Natural killer cell (primary cell): ENCODE measurements at regions not wholly inside any gene's neighbourhood (a gene's known extent, or its start where the extent isn't known, plus 50 kb on each side); places are given as distances from the start of the nearest gene placed in this dataset.

Experiments used
- ATAC-seq, 3 donors: fragments of 150-1000 bp in 2 of 3; fragments of 200-7000 bp in 1 of 3; cut with Tn5 transposase; 1 replicate in 1 of 3; 2 replicates in 2 of 3; pipeline ENCODE4 v1.10.0; 2021; ENCODE audit warnings: mild to moderate bottlenecking in 2 of 3, moderate library complexity in 2 of 3
- DNase-seq, 2 donors: peaks; one replicate each; pipeline versions ENCODE4 v3.0.0 to v3.0.0-alpha.2; 2013 to 2021; ENCODE audit warnings: mixed read lengths in 1 of 2
- H3K27ac ChIP-seq: one replicate; pipeline ENCODE4 v1.5.1; 2013; ENCODE audit warnings: mild to moderate bottlenecking, low read length
- H3K27me3 ChIP-seq: one replicate; pipeline ENCODE4 v1.6.1; 2013; ENCODE audit warnings: low read length; ENCODE audit not compliant: control insufficient read depth, insufficient read depth
- H3K36me3 ChIP-seq: one replicate; pipeline ENCODE4 v1.6.1; 2013; ENCODE audit warnings: low read length; ENCODE audit not compliant: control insufficient read depth, insufficient read depth
- H3K4me1 ChIP-seq: one replicate; pipeline ENCODE4 v1.6.1; 2013; ENCODE audit warnings: low read length; ENCODE audit not compliant: control insufficient read depth, insufficient read depth
- H3K4me3 ChIP-seq: one replicate; pipeline ENCODE4 v1.5.1; 2013; ENCODE audit warnings: low read length
- H3K9me3 ChIP-seq: one replicate; pipeline ENCODE4 v1.6.1; 2013; ENCODE audit warnings: low read length; ENCODE audit not compliant: control insufficient read depth, insufficient read depth
- H3K27ac Mint-ChIP-seq, 2 donors: one replicate each; pipeline ENCODE4 v1.8.0; 2022; ENCODE audit warnings: mild to moderate bottlenecking in 2 of 2, mixed read lengths in 2 of 2, moderate library complexity in 1 of 2
- H3K27me3 Mint-ChIP-seq, 2 donors: one replicate each; pipeline ENCODE4 v1.8.0; 2022; ENCODE audit warnings: low read depth in 2 of 2, mixed read lengths in 2 of 2
- H3K36me3 Mint-ChIP-seq: one replicate; pipeline ENCODE4 v1.8.0; 2022; ENCODE audit warnings: mixed read lengths
- H3K4me1 Mint-ChIP-seq, 2 donors: one replicate each; pipeline ENCODE4 v1.8.0; 2022; ENCODE audit warnings: mixed read lengths in 2 of 2
- H3K4me3 Mint-ChIP-seq: one replicate; pipeline ENCODE4 v1.8.0; 2022; ENCODE audit warnings: mild to moderate bottlenecking, moderate library complexity, mixed read lengths
- H3K9me3 Mint-ChIP-seq, 2 donors: one replicate each; pipeline ENCODE4 v1.8.0; 2022; ENCODE audit warnings: mixed read lengths in 2 of 2
- WGBS: methylation state at CpG from one replicate; pipeline ENCODE4 v1.1.7; 2013; ENCODE audit warnings: missing lambda C conversion rate; ENCODE audit not compliant: insufficient coverage; 5-methylcytosine and 5-hydroxymethylcytosine counted together
- intact Hi-C: fragments of 100-400 bp; cut with micrococcal nuclease; formaldehyde crosslinking; loops from one replicate; pipeline ENCODE4 v1.14.2; 2022
- TF ChIP-seq, protein P1 (sequence below): fragments of 200-600 bp; IDR thresholded peaks from one replicate; pipeline ENCODE4 v1.8.0; 2022; ENCODE audit warnings: antibody characterized with exemption

DNA sequence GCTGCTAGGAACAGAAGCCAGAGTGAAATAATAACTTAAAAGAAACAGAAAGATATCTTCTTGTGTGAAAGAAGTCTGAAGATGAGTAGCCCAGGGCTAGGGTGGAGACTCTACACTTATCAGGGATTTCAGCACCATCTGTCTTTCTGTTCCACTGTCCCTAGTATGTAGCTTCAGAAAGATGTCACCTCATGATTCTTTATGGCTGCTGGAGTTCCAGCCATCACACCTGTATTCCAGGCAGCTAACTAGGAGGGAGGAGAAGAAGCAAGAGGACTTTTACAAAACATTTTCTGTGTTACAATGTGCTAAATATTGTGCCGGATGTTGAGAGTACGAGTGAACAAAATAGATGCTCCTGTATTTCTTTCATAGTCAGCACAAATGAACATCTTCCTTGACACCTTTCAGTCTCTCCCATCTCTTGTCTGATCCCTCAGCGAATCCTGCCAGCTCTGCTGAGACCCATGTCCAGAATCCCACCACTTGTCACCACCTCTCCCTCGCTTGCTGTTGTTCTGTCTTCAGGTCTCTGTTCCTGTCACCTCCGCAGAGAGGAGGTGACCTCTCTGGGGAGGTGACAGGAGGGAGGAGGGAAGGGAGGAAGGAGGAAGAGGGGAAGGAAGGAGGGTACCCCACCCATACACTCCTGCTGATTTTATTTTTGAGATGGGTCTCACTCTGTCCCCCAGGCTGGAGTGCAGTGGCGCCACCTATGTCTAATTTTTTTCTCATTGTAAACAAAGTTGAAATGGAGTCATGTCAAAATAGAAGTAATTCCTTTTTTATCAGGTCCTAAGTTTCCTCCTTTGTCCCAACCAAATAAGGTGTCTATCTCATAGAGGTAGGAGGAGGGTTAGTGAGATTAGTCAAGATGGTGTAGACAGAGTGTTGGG lies 188.9 kb downstream of the TFAP2C start:
- intact Hi-C loops = no loop called here

DNA sequence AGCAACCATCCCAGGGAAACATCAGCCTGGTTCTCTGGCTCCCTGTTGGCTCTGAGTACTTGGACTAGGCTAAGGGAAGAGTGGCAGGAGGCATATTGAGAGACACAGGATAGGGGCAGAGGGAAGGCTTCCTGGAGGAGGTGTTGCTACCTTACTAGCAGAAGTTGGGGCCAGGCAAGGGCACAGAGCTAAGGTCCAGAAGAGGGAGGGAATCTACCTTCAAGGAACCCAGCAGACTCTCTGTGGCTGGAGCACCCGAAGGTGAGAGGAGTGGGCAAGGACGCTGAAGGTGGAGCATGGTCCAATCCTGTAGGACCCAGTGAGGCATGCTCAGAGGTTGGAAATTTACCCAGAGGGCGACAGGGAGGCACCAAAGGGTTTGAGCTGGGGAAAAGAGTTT lies 191.9 kb downstream of the TFAP2C start:
- WGBS = 76% methylated on average over 3 of the region's 3 CpGs

More for the DNA sequence above, 188.9 kb downstream of the TFAP2C start:
- no peaks in the 10 kb centered on the region for H3K4me1 ChIP-seq
- no peak overlapping the region for H3K27ac ChIP-seq
- peaks cover 0 to 14% of the 10 kb centered on the region in 2 donors for H3K27me3 Mint-ChIP-seq
- H3K4me3 ChIP-seq = no peak overlapping the region
- no peak overlapping the region for H3K4me3 Mint-ChIP-seq
- no peak for ATAC-seq
- H3K27me3 ChIP-seq = no peaks in the 10 kb centered on the region
- TF ChIP-seq, protein P1, sequence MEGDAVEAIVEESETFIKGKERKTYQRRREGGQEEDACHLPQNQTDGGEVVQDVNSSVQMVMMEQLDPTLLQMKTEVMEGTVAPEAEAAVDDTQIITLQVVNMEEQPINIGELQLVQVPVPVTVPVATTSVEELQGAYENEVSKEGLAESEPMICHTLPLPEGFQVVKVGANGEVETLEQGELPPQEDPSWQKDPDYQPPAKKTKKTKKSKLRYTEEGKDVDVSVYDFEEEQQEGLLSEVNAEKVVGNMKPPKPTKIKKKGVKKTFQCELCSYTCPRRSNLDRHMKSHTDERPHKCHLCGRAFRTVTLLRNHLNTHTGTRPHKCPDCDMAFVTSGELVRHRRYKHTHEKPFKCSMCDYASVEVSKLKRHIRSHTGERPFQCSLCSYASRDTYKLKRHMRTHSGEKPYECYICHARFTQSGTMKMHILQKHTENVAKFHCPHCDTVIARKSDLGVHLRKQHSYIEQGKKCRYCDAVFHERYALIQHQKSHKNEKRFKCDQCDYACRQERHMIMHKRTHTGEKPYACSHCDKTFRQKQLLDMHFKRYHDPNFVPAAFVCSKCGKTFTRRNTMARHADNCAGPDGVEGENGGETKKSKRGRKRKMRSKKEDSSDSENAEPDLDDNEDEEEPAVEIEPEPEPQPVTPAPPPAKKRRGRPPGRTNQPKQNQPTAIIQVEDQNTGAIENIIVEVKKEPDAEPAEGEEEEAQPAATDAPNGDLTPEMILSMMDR = no peak
- H3K9me3 Mint-ChIP-seq = no peaks in the 10 kb centered on the region
- no peak for DNase-seq
- 83% methylated on average over 4 of the region's 6 CpGs for WGBS
- H3K9me3 ChIP-seq = no peaks in the 10 kb centered on the region
- H3K4me1 Mint-ChIP-seq = no peaks in the 10 kb centered on the region
- H3K36me3 ChIP-seq = no peaks in the 10 kb centered on the region
- no peak overlapping the region for H3K27ac Mint-ChIP-seq
- H3K36me3 Mint-ChIP-seq = no peaks in the 10 kb centered on the region

GRCh38 chr20:56826306-56826704 lies 197.2 kb downstream of the TFAP2C start:
- WGBS = 79% methylated on average over 3 of the region's 4 CpGs
- no peak overlapping the region for H3K4me3 ChIP-seq
- H3K4me1 ChIP-seq = no peaks in the 10 kb centered on the region
- Mint-ChIP-seq H3K4me1 (no peaks in the 10 kb centered on the region), H3K9me3 (no peaks in the 10 kb centered on the region), H3K27ac (no peak overlapping the region), H3K36me3 (no peaks in the 10 kb centered on the region), H3K4me3 (no peak overlapping the region), H3K27me3 (peaks cover 12 to 18% of the 10 kb centered on the region in 2 donors)
- H3K27me3 ChIP-seq = no peaks in the 10 kb centered on the region
- ATAC-seq (no peak), DNase-seq (no peak)
- no peaks in the 10 kb centered on the region for H3K36me3 ChIP-seq
- no peak overlapping the region for H3K27ac ChIP-seq
- TF ChIP-seq, protein P1 = no peak
- no peaks in the 10 kb centered on the region for H3K9me3 ChIP-seq
- intact Hi-C loops = no loop called here

More for the DNA sequence above, 191.9 kb downstream of the TFAP2C start:
- H3K36me3 Mint-ChIP-seq = no peaks in the 10 kb centered on the region
- Histone ChIP-seq H3K4me1 (no peaks in the 10 kb centered on the region), H3K27me3 (no peaks in the 10 kb centered on the region), H3K9me3 (no peaks in the 10 kb centered on the region), H3K27ac (no peak overlapping the region), H3K36me3 (no peaks in the 10 kb centered on the region), H3K4me3 (no peak overlapping the region)
- no peak for ATAC-seq
- DNase-seq = no peak
- H3K4me1 Mint-ChIP-seq = no peaks in the 10 kb centered on the region
- H3K27ac Mint-ChIP-seq = no peak overlapping the region
- TF ChIP-seq, protein P1 = no peak
- H3K9me3 Mint-ChIP-seq = no peaks in the 10 kb centered on the region
- no peak overlapping the region for H3K4me3 Mint-ChIP-seq
- intact Hi-C loops = no loop called here
- peaks cover 0 to 8% of the 10 kb centered on the region in 2 donors for H3K27me3 Mint-ChIP-seq
